Stimulated activated CD4-positive, alpha-beta T cell treated with anti-CD3 and anti-CD28 coated beads, Interleukin-2, amount 100 ng/mL, for 24 hours (primary cell): ENCODE measurements at regions not wholly inside any gene's neighbourhood (a gene's known extent, or its start where the extent isn't known, plus 50 kb on each side); places are given as distances from the start of the nearest gene placed in this dataset.
"Not testable (repeated sequence)": the region's sequence is repeated elsewhere in the genome, so short reads cannot be mapped to it uniquely, and the experiment has no call there.

Experiments
- DNase-seq, 2 donors: peaks; one replicate each; pipeline ENCODE4 v3.0.0-alpha.2; 2020

DNA sequence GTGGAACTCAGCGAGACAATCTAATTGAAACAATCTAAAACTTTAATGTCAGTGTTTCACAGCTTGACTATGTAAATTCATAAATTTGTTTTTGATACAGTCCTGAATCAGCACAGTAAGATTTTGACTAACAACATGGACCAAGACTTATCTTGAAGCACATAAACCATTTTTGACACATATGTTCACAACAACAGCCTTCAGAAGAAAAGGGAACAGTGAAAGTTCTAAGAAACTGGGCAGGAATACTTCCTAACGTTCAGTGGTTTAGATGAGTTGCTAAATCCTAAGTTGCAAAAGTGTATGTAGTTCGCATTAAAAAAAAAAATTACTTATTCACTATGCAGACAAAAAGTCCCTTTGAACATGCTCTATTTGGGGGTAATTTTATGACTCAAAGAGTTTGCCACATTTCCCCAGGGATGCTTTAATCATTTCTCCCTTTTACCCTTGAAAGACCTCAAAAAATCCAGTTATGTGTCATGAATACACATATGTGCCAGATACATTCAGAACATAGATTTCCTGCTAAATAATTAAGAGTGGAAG is 120.2 kb downstream of the MRPL39 start:
- no peak for DNase-seq

DNA sequence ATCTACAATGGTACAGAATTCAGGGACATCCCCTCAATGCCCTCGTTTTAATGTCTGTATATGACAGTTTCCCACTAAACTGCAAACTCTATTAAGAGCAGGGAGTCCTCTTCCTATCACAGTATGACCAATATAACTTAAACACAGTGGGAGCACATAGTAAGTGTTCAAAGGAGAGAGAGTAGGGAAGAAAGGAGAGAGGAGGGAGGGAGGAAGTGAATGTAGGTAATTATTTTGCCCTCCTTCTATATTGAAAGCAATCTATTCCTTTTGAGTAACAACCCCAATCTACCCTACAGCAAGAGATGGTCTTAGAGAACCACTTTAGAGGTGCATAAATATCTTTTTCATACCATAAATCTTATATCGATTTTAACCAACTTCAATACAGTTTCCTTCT is 121.4 kb downstream of the MRPL39 start:
- DNase-seq: no peak

DNA sequence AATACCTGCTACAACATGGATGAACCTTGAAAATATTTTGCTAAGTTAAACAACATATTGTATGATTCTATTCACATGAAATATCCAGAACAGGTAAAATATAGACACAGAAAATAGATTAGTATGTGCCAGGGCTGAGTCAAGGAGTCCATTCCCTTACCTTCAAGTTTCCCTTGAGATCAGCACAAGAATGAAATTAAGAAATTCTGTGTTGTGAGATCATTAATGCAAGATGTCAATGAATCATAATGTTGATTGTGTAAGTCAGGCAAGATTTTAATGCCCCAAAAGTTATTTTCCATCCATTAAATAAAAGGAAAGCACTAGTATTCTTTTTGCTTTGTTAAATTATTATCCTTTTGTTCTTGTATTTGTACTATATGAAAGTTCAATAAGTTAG is 139.4 kb downstream of the MRPL39 start:
- DNase-seq: no peak

DNA sequence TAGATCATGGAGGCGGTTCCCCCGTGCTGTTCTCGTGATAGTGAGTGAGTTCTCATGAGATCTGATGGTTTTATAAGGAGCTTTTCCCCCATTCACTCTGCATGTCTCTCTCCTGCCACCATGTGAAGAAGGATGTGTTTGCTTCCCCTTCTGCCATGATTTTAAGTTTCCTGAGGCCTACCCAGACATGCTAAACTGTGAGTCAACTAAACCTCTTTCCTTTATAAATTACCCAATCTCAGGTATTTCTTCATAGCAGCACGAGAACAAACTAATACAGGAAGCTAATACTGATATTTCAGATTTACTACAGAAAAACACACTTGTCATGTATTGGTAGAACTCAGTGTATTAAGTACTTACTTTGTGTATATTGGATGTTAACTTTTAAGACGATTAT is 140.2 kb downstream of the MRPL39 start:
- not testable (repeated sequence) for DNase-seq

DNA sequence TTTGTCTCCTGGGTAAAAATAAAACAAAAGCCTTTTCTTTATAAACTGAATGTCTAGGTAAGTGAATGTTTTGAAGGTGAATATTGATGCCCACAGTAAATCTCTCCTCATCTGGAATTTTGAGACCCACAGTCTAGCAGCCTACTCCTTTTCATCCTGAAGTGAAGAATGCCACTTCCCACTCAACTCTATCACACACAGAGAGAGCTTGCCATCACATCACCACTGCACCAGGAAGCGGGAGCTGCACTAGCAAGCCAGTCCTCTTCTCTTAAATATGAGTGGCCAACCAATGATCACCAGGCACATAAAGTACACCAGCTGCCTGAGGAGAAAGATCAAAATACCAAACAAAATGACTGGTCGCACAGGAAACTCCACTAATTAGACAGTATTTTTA is 140.8 kb downstream of the MRPL39 start:
- DNase-seq: no peak

DNA sequence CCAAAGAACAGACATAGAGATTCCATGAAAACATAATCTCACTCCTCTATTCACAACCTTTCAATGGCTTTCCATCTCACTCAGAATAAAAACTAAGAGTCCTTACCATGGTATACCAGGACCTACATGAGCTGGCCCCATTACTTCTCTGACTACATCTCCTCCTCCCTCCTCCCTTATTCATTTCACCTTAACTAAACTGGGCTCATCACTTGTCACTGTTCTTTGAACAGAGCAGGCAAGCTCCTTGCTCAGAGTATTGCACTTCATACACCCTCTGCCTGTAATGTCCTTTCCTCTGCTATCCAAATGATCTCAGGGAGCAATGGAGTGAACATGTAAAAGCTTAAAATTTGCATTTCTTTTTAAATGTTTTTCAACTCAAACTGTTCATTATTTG is 142.0 kb downstream of the MRPL39 start:
- DNase-seq: no peak

DNA sequence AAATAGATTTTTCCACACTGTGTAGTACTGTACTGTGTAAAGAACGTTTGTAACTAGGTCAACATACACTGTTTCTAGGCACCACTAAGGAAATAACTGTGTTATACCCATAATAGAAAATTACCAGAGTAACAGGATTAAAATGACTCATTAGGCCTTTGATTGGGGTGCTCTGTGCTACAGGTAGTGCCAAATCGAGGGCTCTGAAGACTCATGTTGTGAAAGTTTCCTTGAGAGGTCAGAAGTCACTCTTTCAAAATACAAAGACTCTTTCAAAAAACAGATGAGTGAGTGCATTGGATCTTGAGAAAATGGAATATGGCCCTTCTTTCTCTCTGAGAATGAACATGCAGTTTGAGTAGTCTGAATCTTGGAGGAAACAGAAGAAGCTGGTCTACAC is 143.0 kb downstream of the MRPL39 start:
- DNase-seq: no peak

DNA sequence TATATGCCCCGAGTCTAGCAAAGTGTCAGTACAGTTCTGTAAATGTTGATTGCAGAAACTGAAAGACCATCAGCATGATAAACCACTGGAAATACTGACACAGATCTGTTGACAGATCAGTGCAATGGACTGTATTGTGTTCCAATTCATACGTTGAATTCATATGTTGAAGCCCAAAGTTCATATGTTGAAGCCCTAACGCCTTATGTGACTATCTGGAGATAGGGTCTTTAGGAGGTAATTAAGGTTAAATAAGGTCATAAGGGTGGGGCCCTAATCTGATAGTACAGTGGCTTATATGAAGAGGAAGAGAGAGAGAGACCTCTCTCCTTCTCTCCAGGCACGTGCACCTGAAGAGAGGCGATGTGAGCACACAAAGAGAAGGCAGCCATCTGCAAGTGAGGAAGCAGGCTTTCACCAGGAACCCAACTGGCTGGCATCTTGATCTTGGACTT is 144.7 kb downstream of the MRPL39 start:
- DNase-seq: no peak

DNA sequence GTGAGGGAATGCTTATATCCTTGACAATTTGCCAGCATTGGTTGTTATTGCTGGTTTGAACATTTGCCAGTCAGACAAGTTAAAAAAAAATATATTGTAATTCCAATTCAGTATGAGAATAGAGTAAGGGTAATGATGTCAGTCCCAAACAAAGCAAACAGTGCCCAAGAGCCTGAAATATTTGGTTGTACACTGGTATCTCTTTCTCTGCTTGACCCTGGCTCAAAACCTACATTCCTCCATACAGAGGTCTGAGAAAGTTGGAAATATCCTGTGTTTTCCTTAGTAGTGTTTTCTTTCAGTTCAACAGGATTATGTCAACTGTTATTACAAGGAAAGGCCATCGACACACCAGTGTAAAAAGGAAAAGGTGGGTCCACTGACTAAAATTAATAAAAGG is 145.6 kb downstream of the MRPL39 start:
- DNase-seq: no peak

DNA sequence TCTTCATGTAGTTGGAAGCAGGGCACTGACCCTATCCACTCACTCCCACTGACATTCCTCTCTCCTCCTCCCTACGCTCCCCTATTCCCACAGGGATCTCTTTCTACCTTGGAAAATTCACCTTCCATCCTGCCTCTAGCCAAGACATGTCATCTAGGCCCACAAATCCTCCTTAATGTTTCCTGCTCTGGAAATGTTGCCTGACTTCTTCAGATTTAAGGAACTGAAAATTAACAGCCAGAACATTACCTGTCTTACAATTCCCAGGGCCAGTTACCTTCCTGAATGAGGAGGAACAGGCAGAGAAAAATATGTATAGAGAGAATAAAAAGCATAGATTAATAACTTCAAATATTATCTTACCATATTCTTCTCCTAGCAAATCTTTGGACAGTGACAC is 147.3 kb downstream of the MRPL39 start:
- DNase-seq: no peak

DNA sequence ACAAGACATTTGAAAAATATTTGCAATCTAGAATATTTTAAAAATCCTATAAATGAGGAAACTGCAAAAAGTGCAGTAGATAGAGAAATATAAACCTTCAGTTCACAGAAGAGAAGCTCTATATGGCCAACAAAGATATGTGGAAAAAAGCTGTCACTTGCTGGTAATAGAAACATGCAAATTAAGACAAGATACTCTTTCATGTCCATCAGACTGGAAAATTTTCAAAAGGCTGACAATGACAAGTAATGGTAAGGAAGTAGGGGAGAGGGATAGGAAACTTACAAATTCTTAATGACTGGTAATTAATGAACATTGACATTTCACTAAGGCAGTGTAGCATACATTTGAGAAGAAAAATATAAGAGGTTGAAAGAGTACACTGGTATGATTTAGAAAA is 147.9 kb downstream of the MRPL39 start:
- no peak for DNase-seq

DNA sequence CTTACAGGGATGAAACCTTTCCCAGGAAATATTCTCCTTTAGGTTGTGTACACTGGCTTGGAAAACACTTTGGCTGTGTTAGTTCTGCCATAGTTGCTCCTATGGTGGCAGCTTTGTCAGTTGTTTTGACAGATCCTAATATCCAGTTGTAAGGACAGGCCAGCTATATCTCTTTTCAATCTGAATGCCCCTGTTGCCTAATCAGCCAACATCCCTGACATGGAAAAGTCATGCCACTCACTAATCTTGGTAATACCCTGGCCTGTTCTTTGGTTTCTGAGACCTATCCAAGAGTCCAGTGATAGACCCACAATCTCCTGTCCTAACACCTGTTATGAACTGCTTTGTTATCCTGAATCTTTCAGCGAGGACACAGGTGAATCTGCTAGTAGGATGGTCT is 148.8 kb downstream of the MRPL39 start:
- no peak for DNase-seq

DNA sequence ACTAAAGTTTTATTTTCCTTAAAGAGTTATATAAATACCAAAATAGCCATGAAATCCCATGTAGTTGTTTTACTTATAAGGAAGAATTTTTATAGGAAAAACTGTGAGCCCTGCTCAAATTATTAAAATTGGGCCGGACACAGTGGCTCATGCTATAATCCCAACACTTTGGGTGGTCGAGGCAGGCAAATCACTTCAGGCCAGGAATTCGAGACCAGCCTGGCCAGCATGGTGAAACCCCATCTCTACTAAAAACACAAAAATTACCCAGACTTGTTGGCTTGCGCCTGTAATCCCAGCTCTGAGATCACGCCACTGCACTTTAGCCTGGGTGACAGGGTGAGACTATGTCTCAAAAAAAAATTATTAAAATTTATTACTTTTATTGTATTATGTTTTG is 149.3 kb downstream of the MRPL39 start:
- no peak for DNase-seq

DNA sequence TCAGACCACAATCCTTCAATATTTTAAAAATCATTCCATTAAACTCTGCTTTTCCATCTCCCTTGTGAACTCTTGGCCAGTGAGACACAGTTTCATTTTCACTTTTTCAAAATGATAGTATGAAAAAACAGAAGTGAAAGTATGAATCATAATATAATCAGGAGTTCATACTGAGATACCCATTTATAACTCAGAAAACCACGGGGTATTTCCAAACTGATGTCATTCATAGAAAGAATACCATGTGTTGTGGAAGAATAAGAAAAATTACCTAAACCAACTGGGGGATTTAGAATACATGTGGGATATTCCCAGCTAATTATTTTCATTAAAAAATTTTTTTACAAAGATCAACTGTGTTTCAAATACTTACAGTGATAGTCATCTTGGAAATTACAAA is 149.9 kb downstream of the MRPL39 start:
- DNase-seq: no peak

DNA sequence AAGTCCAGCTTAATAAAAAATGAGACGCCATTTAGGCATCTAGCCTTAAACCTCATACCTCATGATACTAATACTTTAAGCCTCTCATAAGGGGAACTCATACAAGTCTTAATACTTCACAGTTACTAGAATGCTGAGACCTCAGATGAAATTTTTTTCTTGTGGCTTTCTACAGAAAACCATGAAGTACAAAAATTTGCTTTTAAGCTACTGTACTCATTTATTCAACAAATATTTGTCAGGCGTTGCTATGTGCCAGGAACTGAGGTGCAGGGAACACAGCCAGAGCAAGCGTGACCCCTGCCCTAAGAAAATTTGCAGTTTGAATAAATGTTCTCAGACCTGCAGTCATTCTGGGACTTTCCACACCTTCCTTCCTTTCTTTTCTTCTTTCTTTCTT is 150.6 kb downstream of the MRPL39 start:
- peak; percentile 46 to 59 for DNase-seq

DNA sequence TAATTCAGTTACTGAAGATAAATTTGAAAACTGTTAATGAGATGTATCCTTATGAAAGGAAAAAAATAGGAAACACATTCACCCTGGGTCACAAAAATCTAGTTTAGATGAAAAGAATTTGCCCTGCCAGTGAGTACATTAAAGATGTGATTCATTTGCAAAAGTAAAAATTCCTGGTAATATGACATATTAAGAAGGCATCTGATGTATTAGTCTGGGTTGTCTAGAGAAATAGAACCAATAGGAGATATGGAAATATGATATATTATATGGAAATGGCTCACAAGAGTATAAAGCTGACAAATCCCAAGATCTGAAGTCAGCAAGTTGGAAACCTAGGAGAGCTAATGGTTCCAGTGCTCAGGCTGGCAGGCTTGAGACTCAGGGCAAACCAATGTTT is 153.8 kb downstream of the MRPL39 start:
- DNase-seq: no peak

DNA sequence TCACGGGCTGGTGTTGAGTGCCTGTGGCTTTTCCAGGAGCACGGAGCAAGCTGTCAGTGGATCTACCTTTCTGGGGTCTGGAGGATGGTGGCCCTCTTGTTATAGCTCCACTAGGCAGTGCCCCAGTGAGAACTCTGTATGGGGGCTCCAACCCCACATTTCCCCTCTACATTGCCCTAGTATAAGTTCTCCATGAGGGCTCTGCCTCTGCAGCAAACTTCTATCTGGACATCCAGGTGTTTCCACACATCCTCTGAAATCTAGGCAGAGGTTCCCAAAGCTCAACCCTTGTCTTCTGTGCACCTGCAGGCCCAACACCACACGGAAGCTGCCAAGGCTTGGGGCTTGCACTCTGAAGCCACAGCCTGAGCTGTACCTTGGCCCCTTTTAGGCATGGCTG is 157.3 kb downstream of the MRPL39 start:
- DNase-seq: no peak

DNA sequence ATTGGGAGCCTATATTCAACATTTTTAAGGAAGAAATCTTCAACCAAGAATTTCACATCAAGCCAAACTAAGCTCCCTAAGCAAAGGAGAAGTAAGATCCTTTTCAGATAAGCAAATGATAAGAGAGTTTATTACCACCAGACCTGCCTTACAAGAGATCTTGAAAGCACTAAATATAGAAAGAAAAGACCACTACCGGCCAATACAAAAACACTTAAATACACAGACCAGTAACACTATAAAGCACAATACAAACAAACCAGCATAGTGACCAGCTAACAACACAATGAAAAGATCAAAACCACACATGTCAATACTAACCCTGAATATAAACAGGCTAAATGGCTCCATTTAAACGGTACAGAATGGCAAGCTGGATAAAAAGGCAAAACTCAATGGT is 165.4 kb downstream of the MRPL39 start:
- DNase-seq: no peak

DNA sequence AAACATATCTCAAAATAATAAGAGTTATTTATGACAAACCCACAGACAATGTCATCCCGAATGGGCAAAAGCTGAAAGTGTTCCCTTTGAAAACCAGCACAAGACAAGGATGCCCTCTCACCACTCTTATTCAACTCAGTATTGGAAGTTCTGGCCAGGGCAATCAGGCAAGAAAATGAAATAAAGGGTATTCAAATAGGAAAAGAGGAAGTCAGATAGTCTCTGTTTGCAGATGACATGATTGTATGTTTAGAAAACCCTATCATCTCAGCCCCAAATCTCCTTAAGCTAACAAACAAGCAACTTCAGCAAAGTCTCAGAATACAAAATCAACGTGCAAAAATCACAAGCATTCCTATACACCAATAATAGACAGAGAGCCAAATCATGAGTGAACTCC is 169.8 kb downstream of the MRPL39 start:
- DNase-seq: not testable (repeated sequence)

DNA sequence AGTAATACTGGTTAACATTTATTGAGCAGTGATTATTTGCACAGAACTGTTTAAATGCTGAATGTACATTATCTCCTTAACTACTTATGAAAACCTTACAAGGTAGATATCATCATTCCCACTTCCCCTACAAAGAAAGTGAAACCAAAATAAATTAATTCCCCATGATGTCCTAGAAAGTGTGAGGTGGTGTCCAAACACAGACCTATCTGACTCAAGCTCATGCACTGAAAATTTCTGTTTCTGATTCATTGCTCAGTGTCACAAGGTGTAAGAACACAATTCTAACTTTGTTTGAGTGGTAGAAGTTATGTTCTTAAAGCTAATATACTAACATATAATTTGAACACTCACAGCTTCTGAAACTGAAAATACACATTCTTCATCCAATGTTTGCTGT is 178.7 kb downstream of the MRPL39 start:
- no peak for DNase-seq

DNA sequence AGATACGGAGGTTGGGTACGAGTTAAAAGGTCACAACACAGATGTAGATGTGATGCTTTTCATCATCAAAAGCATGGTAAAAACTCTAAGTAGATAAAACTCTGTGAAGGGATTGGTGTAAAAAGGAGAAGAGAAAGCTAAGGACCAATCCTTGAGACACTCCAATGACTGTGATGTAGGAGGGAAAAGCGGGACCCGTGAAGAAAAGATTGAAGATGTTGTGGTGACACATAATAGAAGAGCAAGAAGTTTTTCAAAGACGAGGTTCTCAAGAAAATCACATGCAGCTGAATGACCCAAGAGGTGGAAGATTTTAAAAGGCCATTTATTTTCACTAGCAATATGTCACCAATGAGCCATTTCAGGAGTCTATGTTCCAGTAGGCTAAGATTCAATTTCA is 179.5 kb downstream of the MRPL39 start:
- no peak for DNase-seq

DNA sequence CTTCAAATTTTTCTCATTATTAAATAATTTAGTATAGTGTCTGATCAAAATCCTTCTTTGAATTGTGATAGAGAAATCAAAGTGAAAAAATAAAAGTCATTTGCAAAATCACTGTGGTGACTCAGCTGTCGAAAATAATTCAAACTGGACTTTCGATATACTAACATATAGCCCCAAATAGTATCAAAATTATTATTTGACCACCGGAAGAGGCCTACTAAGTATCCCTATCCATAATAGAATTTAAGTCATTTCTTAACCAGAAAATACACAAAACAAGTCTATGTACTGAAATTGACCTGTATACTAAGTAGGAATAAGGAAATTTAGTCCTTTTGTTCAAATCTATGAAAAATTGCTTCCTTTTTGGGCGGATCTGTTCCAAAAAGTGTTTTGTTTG is 180.7 kb downstream of the MRPL39 start:
- no peak for DNase-seq

DNA sequence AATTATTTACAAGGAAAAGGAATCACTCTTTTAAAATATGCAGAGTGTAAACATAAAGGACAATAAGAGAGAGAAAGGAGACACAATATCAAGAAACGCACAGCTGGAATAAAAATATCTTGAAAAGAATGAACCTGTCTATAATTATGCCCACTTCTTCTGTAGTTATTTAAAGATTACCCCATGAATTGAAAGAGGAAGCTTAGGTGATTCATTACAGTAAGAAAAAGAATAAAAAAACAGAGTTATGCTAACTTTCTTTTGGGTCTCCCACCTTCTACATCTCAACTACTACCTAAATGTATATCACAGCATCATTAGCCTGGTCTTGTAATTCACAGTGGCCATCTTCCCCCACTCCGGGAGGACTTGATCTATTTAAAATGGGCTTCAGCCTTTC is 182.1 kb downstream of the MRPL39 start:
- no peak for DNase-seq

DNA sequence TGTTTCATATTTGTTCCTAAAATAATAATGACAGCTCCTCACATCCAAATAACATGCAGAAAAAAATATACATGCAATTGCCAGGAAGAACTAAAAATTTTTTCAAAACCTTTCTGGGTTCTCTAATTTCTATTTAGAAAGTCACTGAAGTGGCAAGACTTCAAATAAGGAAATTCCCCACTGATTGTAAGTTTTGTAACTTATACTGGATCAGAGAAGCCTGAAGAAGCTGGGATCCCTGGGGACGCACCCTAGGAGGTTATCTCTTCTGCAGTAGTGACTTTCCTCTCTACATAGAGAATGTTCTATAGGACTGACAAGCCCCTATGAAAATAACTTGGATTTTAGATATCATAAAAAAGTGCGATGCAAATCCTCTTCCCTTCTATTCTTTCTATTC is 182.6 kb downstream of the MRPL39 start:
- DNase-seq: no peak

DNA sequence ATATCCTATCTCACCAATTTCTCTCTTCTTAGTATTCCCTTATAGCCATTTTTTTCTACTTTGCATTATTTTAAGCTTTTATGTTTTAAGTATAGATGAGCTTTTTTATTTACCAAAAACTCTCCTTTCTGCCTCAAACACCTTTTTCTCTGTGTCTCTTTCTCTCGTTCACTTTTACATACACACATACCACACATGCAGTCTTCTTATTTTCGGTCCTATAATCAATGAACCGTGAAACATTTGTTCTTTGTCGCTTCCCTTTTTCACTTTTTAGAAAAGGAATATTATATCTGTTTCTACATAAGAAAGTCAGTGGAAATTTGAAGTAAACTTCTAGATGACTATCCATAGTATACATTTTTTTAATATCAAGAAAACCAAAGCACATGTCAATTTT is 183.2 kb downstream of the MRPL39 start:
- no peak for DNase-seq
